ENCODE measurements at regions not wholly inside any gene's neighbourhood (a gene's known extent, or its start where the extent isn't known, plus 50 kb on each side); places are given as distances from the start of the nearest gene placed in this dataset.

GRCh38 chr4:112859456-112860184 lies 189.8 kb upstream of the ANK2 start:
- no peaks in the 10 kb centered on the region for H3K27me3 ChIP-seq (ENCODE audit: control insufficient read depth, insufficient read depth, low read length)
- H3K4me1 ChIP-seq (ENCODE audit: control insufficient read depth, insufficient read depth, low read length), result peaks cover 60% of the 10 kb centered on the region
- no peaks in the 10 kb centered on the region for H3K36me3 ChIP-seq (ENCODE audit: control insufficient read depth, insufficient read depth, low read length)
- no peak overlapping the region; the same call in 1 of the 2 replicates for H3K27ac ChIP-seq (ENCODE audit: low read depth, low read length)
- H3K9me3 ChIP-seq (ENCODE audit: control insufficient read depth, insufficient read depth, low read depth, low read length), result no peaks in the 10 kb centered on the region
- no peak overlapping the region for H3K9ac ChIP-seq (ENCODE audit: low read length)
- H3K4me3 ChIP-seq (ENCODE audit: low read depth, low read length), result no peak overlapping the region

- peaks cover 53% of the 10 kb centered on the region for H3K4me1 ChIP-seq (ENCODE audit: control insufficient read depth, insufficient read depth, low read length)
- no peaks in the 10 kb centered on the region for H3K27me3 ChIP-seq (ENCODE audit: control insufficient read depth, insufficient read depth, low read length)
- H3K36me3 ChIP-seq (ENCODE audit: control insufficient read depth, insufficient read depth, low read length), result no peaks in the 10 kb centered on the region
- H3K9me3 ChIP-seq (ENCODE audit: control insufficient read depth, insufficient read depth, low read depth, low read length), result no peaks in the 10 kb centered on the region
- H3K9ac ChIP-seq (ENCODE audit: low read length), result peak overlapping the region; percentile 64
- peak overlapping the region; percentile 29 for H3K4me3 ChIP-seq (ENCODE audit: low read depth, low read length)
- peak overlapping the region; percentile 73 for H3K27ac ChIP-seq (ENCODE audit: low read depth, low read length)
Measured at GRCh38 chr4:112860830-112861690, 188.4 kb upstream of the ANK2 start.

- no peaks in the 10 kb centered on the region for H3K27me3 ChIP-seq (ENCODE audit: control insufficient read depth, insufficient read depth, low read length)
- peaks cover 49% of the 10 kb centered on the region for H3K4me1 ChIP-seq (ENCODE audit: control insufficient read depth, insufficient read depth, low read length)
- H3K36me3 ChIP-seq (ENCODE audit: control insufficient read depth, insufficient read depth, low read length), result no peaks in the 10 kb centered on the region
- peak overlapping the region; percentile 73 for H3K27ac ChIP-seq (ENCODE audit: low read depth, low read length)
- no peaks in the 10 kb centered on the region for H3K9me3 ChIP-seq (ENCODE audit: control insufficient read depth, insufficient read depth, low read depth, low read length)
- peak overlapping the region; percentile 64 for H3K9ac ChIP-seq (ENCODE audit: low read length)
- H3K4me3 ChIP-seq (ENCODE audit: low read depth, low read length), result peak overlapping the region; percentile 29; the same call in 1 of the 2 replicates
Measured at GRCh38 chr4:112861691-112862674, 187.5 kb upstream of the ANK2 start.

GRCh38 chr4:112865443-112865842 lies 184.0 kb upstream of the ANK2 start:
- Histone ChIP-seq H3K9me3 (ENCODE audit: control insufficient read depth, insufficient read depth, low read depth, low read length) (no peaks in the 10 kb centered on the region), H3K4me1 (ENCODE audit: control insufficient read depth, insufficient read depth, low read length) (peaks cover 19% of the 10 kb centered on the region), H3K27me3 (ENCODE audit: control insufficient read depth, insufficient read depth, low read length) (no peaks in the 10 kb centered on the region), H3K4me3 (ENCODE audit: low read depth, low read length) (no peak overlapping the region), H3K36me3 (ENCODE audit: control insufficient read depth, insufficient read depth, low read length) (no peaks in the 10 kb centered on the region), H3K9ac (ENCODE audit: low read length) (no peak overlapping the region), H3K27ac (ENCODE audit: low read depth, low read length) (no peak overlapping the region)

GRCh38 chr4:112876316-112876715 lies 173.1 kb upstream of the ANK2 start:
- no peaks in the 10 kb centered on the region for H3K27me3 ChIP-seq (ENCODE audit: control insufficient read depth, insufficient read depth, low read length)
- H3K27ac ChIP-seq (ENCODE audit: low read depth, low read length), result no peak overlapping the region
- H3K9ac ChIP-seq (ENCODE audit: low read length), result no peak overlapping the region
- peaks cover 12% of the 10 kb centered on the region for H3K4me1 ChIP-seq (ENCODE audit: control insufficient read depth, insufficient read depth, low read length)
- no peaks in the 10 kb centered on the region for H3K9me3 ChIP-seq (ENCODE audit: control insufficient read depth, insufficient read depth, low read depth, low read length)
- H3K4me3 ChIP-seq (ENCODE audit: low read depth, low read length), result no peak overlapping the region
- H3K36me3 ChIP-seq (ENCODE audit: control insufficient read depth, insufficient read depth, low read length), result no peaks in the 10 kb centered on the region

- peaks cover 19% of the 10 kb centered on the region; the same call in 1 of the 2 replicates for H3K4me1 ChIP-seq (ENCODE audit: control insufficient read depth, insufficient read depth, low read length)
- no peaks in the 10 kb centered on the region for H3K9me3 ChIP-seq (ENCODE audit: control insufficient read depth, insufficient read depth, low read depth, low read length)
- no peak overlapping the region for H3K9ac ChIP-seq (ENCODE audit: low read length)
- no peaks in the 10 kb centered on the region for H3K27me3 ChIP-seq (ENCODE audit: control insufficient read depth, insufficient read depth, low read length)
- H3K27ac ChIP-seq (ENCODE audit: low read depth, low read length), result no peak overlapping the region
- no peak overlapping the region for H3K4me3 ChIP-seq (ENCODE audit: low read depth, low read length)
- H3K36me3 ChIP-seq (ENCODE audit: control insufficient read depth, insufficient read depth, low read length), result no peaks in the 10 kb centered on the region
Measured at GRCh38 chr4:112881842-112882241, 167.6 kb upstream of the ANK2 start.

- Histone ChIP-seq H3K9ac (ENCODE audit: low read length) (no peak overlapping the region), H3K27ac (ENCODE audit: low read depth, low read length) (no peak overlapping the region), H3K9me3 (ENCODE audit: control insufficient read depth, insufficient read depth, low read depth, low read length) (no peaks in the 10 kb centered on the region), H3K4me1 (ENCODE audit: control insufficient read depth, insufficient read depth, low read length) (peaks cover 19% of the 10 kb centered on the region; the same call in 1 of the 2 replicates), H3K4me3 (ENCODE audit: low read depth, low read length) (no peak overlapping the region), H3K36me3 (ENCODE audit: control insufficient read depth, insufficient read depth, low read length) (no peaks in the 10 kb centered on the region), H3K27me3 (ENCODE audit: control insufficient read depth, insufficient read depth, low read length) (no peaks in the 10 kb centered on the region)
Measured at GRCh38 chr4:112882286-112882685, 167.2 kb upstream of the ANK2 start.

- Histone ChIP-seq H3K27ac (ENCODE audit: low read depth, low read length) (no peak overlapping the region), H3K9me3 (ENCODE audit: control insufficient read depth, insufficient read depth, low read depth, low read length) (no peaks in the 10 kb centered on the region), H3K4me1 (ENCODE audit: control insufficient read depth, insufficient read depth, low read length) (peaks cover 19% of the 10 kb centered on the region; the same call in 1 of the 2 replicates), H3K27me3 (ENCODE audit: control insufficient read depth, insufficient read depth, low read length) (no peaks in the 10 kb centered on the region), H3K36me3 (ENCODE audit: control insufficient read depth, insufficient read depth, low read length) (no peaks in the 10 kb centered on the region), H3K4me3 (ENCODE audit: low read depth, low read length) (no peak overlapping the region), H3K9ac (ENCODE audit: low read length) (no peak overlapping the region)
Measured at GRCh38 chr4:112884406-112884805, 165.0 kb upstream of the ANK2 start.

GRCh38 chr4:112885897-112886296 lies 163.6 kb upstream of the ANK2 start:
- H3K27me3 ChIP-seq (ENCODE audit: control insufficient read depth, insufficient read depth, low read length), result no peaks in the 10 kb centered on the region
- no peak overlapping the region for H3K27ac ChIP-seq (ENCODE audit: low read depth, low read length)
- no peak overlapping the region for H3K9ac ChIP-seq (ENCODE audit: low read length)
- no peaks in the 10 kb centered on the region for H3K9me3 ChIP-seq (ENCODE audit: control insufficient read depth, insufficient read depth, low read depth, low read length)
- H3K4me1 ChIP-seq (ENCODE audit: control insufficient read depth, insufficient read depth, low read length), result peaks cover 20% of the 10 kb centered on the region; the same call in 1 of the 2 replicates
- no peak overlapping the region for H3K4me3 ChIP-seq (ENCODE audit: low read depth, low read length)
- no peaks in the 10 kb centered on the region for H3K36me3 ChIP-seq (ENCODE audit: control insufficient read depth, insufficient read depth, low read length)

GRCh38 chr4:112888622-112889021 lies 160.8 kb upstream of the ANK2 start:
- H3K27me3 ChIP-seq (ENCODE audit: control insufficient read depth, insufficient read depth, low read length), result no peaks in the 10 kb centered on the region
- no peak overlapping the region for H3K9ac ChIP-seq (ENCODE audit: low read length)
- no peak overlapping the region for H3K4me3 ChIP-seq (ENCODE audit: low read depth, low read length)
- H3K36me3 ChIP-seq (ENCODE audit: control insufficient read depth, insufficient read depth, low read length), result no peaks in the 10 kb centered on the region
- H3K27ac ChIP-seq (ENCODE audit: low read depth, low read length), result no peak overlapping the region
- H3K9me3 ChIP-seq (ENCODE audit: control insufficient read depth, insufficient read depth, low read depth, low read length), result no peaks in the 10 kb centered on the region
- peaks cover 8% of the 10 kb centered on the region; the same call in 1 of the 2 replicates for H3K4me1 ChIP-seq (ENCODE audit: control insufficient read depth, insufficient read depth, low read length)
